Transverse colon (tissue), 4 donors: ENCODE measurements at regions not wholly inside any gene's neighbourhood (a gene's known extent, or its start where the extent isn't known, plus 50 kb on each side); places are given as distances from the start of the nearest gene placed in this dataset.

Source experiments
- EP300 ChIP-seq: sonication (generic); formaldehyde crosslinking; IDR thresholded peaks from one replicate; pipeline ENCODE4 v1.6.1; 2017; ENCODE audit warnings: antibody characterized with exemption, low read depth
- POLR2A ChIP-seq: fragments of 450-650 bp; IDR thresholded peaks from one replicate; pipeline ENCODE4 v1.6.1; 2016; ENCODE audit warnings: antibody characterized with exemption, mild to moderate bottlenecking, moderate library complexity
- POLR2AphosphoS5 ChIP-seq, 3 donors: sonication (generic); formaldehyde crosslinking; IDR thresholded peaks; one replicate each; pipeline ENCODE4 v1.6.1; 2016; ENCODE audit warnings: antibody characterized with exemption in 3 of 3
- TF ChIP-seq, protein P1 (sequence below), 5 experiments: fragments of 200-600 bp in 3 of 5; fragments of 450-650 bp in 2 of 5; sonication (generic) in 3 of 5; IDR thresholded peaks; 1 replicate in 2 of 5; 2 replicates in 3 of 5; pipeline ENCODE4 v1.5.1; 2016 to 2017; ENCODE audit warnings: antibody characterized with exemption in 5 of 5, inconsistent platforms in 3 of 5, mild to moderate bottlenecking in 2 of 5, moderate library complexity in 1 of 5

DNA sequence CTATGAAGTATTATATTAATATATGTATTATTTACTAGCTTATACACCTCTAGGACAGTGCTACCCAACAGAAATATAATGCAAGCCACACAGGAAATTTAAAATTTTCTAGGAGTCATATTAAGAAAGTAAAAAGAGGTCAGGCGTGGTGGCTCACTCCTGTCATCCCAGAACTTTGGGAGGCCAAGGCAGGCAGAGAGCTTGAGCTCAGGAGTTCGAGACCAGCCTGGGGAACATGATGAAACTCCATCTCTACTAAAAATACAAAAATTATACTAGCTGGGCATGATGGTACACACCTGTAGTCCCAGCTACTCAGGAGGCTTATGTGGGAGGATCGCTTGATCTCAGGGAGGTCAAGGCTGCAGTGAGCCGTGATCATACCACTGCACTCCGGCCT lies 237.6 kb upstream of the ZNF217 start:
- TF ChIP-seq POLR2A = no peak
- no peak for TF ChIP-seq POLR2AphosphoS5 (IDR thresholded peaks at IDR 0.05)
- TF ChIP-seq, protein P1, sequence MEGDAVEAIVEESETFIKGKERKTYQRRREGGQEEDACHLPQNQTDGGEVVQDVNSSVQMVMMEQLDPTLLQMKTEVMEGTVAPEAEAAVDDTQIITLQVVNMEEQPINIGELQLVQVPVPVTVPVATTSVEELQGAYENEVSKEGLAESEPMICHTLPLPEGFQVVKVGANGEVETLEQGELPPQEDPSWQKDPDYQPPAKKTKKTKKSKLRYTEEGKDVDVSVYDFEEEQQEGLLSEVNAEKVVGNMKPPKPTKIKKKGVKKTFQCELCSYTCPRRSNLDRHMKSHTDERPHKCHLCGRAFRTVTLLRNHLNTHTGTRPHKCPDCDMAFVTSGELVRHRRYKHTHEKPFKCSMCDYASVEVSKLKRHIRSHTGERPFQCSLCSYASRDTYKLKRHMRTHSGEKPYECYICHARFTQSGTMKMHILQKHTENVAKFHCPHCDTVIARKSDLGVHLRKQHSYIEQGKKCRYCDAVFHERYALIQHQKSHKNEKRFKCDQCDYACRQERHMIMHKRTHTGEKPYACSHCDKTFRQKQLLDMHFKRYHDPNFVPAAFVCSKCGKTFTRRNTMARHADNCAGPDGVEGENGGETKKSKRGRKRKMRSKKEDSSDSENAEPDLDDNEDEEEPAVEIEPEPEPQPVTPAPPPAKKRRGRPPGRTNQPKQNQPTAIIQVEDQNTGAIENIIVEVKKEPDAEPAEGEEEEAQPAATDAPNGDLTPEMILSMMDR (IDR thresholded peaks at IDR 0.05) = no peak
- no peak for TF ChIP-seq EP300
